Epidermal melanocyte (primary cell): ENCODE measurements at regions not wholly inside any gene's neighbourhood (a gene's known extent, or its start where the extent isn't known, plus 50 kb on each side); places are given as distances from the start of the nearest gene placed in this dataset.
"Not testable (repeated sequence)": the region's sequence is repeated elsewhere in the genome, so short reads cannot be mapped to it uniquely, and the experiment has no call there.

Experiments used
- DNase-seq: peaks from one replicate; pipeline ENCODE4 v3.0.0; 2011; ENCODE audit warnings: low spot score; ENCODE audit not compliant: insufficient read length

DNA sequence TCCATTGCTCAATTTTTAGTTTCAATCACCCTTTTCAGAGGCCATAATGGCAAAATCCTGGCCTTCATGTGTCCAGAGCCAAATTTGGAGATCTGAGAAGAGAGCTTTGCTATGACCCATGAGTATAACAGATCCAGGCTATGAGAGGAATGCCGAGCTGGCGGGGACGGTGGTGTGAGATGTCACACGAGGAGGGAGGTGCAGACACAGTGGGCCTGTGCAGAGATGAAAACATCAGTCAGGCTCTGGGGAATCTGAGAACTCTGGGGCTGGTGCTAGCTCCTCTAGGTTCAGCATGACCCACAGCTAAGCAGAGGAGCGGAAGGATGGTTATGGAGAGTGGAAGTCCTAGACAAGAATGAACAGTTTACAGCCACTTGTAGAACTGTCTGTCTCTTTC is 398.3 kb upstream of the ATP10A start:
- DNase-seq: no peak

DNA sequence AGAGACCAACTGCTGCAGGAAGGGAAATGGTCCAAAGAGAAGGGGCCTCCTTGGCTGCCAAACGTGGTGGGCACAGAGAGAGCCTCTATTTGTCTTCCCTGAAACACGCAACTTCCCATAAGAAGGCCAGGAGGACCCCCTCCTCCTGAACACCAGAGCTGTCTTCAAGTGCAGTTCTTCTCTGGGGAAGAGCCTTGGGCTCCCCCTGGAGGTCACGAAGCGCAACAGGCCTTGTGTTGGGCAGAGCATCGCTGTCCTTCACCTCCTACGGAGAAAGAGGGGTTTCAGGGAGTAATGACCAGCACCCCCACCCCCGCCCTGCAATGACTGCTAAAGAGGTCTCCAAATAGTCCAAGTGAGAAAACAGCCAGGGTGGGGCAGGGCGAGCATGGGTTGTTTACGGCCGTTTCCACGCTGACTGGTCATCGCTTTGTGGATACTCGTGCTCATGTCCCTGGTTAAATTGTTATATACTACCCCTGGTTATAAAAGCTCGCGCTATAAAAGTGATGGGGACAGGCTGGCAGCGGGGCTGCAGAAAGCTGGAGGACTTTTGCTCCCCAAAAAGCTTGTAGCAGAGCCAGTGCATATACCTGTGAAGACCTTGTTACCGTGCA is 397.5 kb upstream of the ATP10A start:
- no peak for DNase-seq

- no peak for DNase-seq
Measured at GRCh38 chr15:26259581-26259980, 396.5 kb upstream of the ATP10A start.

GRCh38 chr15:26244782-26245181 is 381.7 kb upstream of the ATP10A start:
- not testable (repeated sequence) for DNase-seq

DNA sequence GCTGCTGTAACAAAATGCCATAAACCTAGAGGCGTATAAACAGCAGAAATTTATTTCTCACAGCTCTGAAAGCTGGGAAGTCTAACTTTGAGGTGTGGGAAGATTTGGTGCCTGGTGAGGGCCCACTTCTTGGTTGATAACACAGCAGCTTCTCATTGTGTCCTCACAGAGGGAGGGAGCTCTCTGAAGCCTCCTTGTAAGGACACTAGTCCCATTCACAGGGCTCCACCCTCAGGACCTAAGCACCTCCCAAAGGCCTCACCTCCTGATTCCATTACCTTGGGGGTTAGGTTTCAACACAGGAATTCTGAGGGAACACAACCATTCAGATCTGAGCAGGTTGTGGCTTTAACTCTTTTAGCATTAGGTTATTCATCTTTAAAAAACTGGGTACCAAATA is 380.3 kb upstream of the ATP10A start:
- no peak for DNase-seq

- DNase-seq: no peak
Measured at GRCh38 chr15:26242565-26243071, 379.5 kb upstream of the ATP10A start.

DNA sequence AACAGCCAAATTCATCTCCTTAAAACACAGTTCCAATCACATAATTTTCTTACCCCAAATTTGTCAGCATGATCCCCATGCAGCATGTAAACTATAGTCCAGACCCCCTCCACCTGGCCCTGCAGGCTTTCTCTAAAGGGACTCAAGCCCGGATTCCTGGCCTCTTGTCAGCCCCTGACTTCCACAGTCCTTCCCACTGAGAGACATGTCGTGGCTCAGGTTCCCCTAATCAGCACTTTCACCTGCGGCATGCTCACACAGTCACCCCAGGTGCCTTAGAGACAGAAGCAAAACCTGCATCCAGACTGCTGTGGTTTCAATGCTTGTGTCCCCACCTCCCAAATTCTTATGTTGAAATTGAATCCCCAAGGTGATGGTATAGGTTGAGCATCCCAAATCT is 372.7 kb upstream of the ATP10A start:
- DNase-seq: no peak

GRCh38 chr15:26234976-26235767 is 372.0 kb upstream of the ATP10A start:
- DNase-seq: no peak

- DNase-seq: no peak
Measured at GRCh38 chr15:26232691-26233090, 369.6 kb upstream of the ATP10A start.

- no peak for DNase-seq
Measured at GRCh38 chr15:26231096-26231495, 368.0 kb upstream of the ATP10A start.

- no peak for DNase-seq
Measured at GRCh38 chr15:26224266-26224665, 361.1 kb upstream of the ATP10A start.

DNA sequence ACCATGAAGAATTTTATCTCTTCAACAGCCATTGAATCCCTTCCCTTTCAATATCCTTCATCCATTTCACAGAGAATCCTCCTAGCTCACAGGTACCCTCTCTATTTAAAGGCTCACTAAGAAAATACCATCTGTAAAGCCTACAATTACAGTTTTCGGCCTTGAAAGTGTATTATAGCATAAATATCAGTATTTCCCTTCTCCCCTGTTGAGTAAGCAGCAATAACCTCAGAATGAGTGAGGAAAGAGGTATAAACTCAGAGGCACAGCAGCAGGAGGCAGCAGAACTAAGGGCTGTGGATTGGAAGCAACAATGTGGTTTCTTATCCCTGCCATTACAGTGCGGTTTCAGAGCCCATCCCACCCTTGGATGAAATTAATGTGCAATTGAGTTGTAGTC is 360.6 kb upstream of the ATP10A start:
- no peak for DNase-seq

GRCh38 chr15:26222781-26223180 is 359.7 kb upstream of the ATP10A start:
- no peak for DNase-seq

DNA sequence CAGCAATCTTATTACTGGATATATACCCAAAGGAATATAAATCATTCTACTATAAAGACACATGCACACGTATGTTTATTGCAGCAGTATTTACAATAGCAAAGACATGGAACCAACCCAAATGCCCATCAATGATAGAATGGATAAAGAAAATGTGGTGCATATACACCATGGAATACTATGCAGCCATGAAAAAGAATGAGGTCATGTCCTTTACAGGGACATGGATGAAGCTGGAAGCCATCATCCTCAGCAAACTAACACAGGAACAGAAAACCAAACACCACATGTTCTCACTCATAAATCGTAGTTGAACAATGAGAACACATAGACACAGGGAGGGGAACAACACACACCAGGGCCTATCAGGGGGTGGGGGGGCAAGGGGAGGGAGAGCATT is 353.9 kb upstream of the ATP10A start:
- DNase-seq: not testable (repeated sequence)

DNA sequence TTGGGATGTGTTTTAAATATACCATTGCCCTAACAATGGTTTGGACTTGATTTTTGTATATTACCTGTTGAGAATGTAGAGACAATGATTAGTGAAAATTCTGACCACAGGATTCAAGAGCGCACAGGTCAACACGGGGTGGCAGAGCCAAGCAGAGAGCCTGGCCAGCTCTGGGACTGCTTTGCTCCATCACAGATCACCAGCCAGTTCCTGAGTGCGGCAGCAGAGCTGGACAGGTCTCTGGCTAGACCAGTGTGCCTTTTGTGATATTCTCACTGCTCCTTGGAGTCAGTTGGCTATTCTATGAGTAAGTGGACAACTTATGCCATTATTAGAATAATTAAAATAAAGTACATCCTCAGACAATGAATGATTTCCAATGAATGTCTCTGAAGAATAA is 351.2 kb upstream of the ATP10A start:
- no peak for DNase-seq

GRCh38 chr15:26213427-26213826 is 350.3 kb upstream of the ATP10A start:
- DNase-seq: no peak

- DNase-seq: no peak
Measured at GRCh38 chr15:26212109-26212508, 349.0 kb upstream of the ATP10A start.

GRCh38 chr15:26210980-26211379 is 347.9 kb upstream of the ATP10A start:
- no peak for DNase-seq

DNA sequence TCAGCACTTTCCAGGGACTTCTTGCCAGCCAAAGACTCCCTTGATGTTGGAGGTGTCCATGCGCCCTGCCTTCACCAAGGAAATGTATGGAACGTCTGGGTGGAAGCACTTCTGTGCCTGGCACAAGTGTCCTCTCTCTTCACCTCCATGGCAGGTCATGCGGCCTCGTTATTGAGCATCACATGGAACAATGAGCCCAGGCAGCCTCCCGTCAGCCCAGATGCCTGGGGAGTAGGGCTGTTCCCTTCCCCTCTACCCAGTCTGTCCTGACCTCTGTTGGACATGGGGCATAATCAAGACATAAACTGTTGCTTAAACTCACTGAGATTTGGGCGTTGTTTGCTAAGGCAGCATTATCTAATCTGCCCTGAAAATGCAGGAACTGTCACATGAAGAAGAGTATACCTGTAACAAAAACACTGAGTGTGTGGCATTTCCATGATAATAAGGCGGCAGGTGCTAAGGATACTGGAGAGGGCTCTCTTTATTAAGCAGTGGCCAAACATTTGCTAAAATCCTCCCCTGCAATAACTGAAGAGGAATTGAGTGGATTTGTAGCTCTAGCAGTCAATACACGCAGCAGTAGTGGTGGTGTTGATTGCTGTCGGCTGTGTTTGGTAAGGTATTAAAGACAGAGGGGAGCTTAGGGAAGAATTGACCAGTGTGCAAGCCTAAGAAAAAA is 338.2 kb upstream of the ATP10A start:
- DNase-seq: no peak

- DNase-seq: no peak
Measured at GRCh38 chr15:26200427-26200826, 337.3 kb upstream of the ATP10A start.

GRCh38 chr15:26197719-26198118 is 334.6 kb upstream of the ATP10A start:
- DNase-seq: no peak

DNA sequence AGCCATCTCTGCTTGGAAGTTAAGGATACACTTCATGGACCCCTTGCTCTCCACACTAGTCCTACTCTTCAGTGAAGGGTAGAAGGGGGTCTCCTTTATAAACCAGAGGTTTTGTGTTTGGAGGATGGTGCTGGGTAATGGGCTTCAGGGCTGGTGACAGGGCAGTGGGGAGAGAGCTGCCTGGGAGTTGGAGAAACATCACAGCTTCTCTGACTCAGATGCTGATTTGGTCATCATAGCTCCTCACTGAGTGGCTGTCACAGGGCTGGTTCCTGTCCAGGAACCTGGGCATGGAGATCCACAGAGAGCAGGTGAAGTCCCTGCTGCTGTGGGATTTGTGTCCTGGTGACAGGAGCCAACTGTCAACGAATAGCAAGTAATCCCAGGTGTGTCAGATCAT is 333.9 kb upstream of the ATP10A start:
- no peak for DNase-seq
